ENCODE measurements at regions not wholly inside any gene's neighbourhood (a gene's known extent, or its start where the extent isn't known, plus 50 kb on each side); places are given as distances from the start of the nearest gene placed in this dataset.
"Not testable (repeated sequence)": the region's sequence is repeated elsewhere in the genome, so short reads cannot be mapped to it uniquely, and the experiment has no call there.

GRCh38 chr16:86231996-86232350 is 278.4 kb upstream of the FOXF1 start:
- POLR2A ChIA-PET: no interaction called here
- intact Hi-C loops (cut with micrococcal nuclease; ENCODE audit: unreplicated experiment): no loop called here
- H3K27me3 Mint-ChIP-seq (ENCODE audit: insufficient read depth, unreplicated experiment): peaks cover 17% of the 10 kb centered on the region

GRCh38 chr16:86232496-86232895 is 277.8 kb upstream of the FOXF1 start:
- ChIA-PET CTCF (no interaction called here), POLR2A (no interaction called here)
- intact Hi-C loops (cut with micrococcal nuclease; ENCODE audit: unreplicated experiment): no loop called here
- H3K9me3 ChIP-seq: no peaks in the 10 kb centered on the region
- H3K27ac Mint-ChIP-seq (ENCODE audit: unreplicated experiment): no peak overlapping the region
- H3K4me3 Mint-ChIP-seq (ENCODE audit: unreplicated experiment): no peak overlapping the region
- DNase-seq: peak in 1 of 2 experiments; percentile 14
- H3K9me3 Mint-ChIP-seq (ENCODE audit: unreplicated experiment): no peaks in the 10 kb centered on the region
- H3K4me1 ChIP-seq: no peaks in the 10 kb centered on the region
- no peak for TF ChIP-seq CTCF (IDR thresholded peaks at IDR 0.05; ENCODE audit: insufficient read depth in 1 of 2, low read depth in 1 of 2, low read length in 1 of 2, severe bottlenecking in 1 of 2, unreplicated experiment in 1 of 2)
- no peak overlapping the region for H3K4me3 ChIP-seq (ENCODE audit: low read depth, low read length)
- peaks cover 15% of the 10 kb centered on the region for H3K27me3 Mint-ChIP-seq (ENCODE audit: insufficient read depth, unreplicated experiment)
- H3K36me3 ChIP-seq (ENCODE audit: control insufficient read depth, insufficient read depth, low read length): no peaks in the 10 kb centered on the region
- no peaks in the 10 kb centered on the region for H3K4me1 Mint-ChIP-seq (ENCODE audit: low read depth, unreplicated experiment)
- H3K36me3 Mint-ChIP-seq (ENCODE audit: insufficient read depth, unreplicated experiment): no peaks in the 10 kb centered on the region
- no peaks in the 10 kb centered on the region; the same call in 1 of the 2 replicates for H3K27me3 ChIP-seq (replicated peaks; ENCODE audit: control insufficient read depth, insufficient read depth, low read length)
- no TSS peak for BruUV-seq (replicated peaks)

More at GRCh38 chr16:86231996-86232350, 278.4 kb upstream of the FOXF1 start:
- no peaks in the 10 kb centered on the region for H3K4me1 Mint-ChIP-seq (ENCODE audit: low read depth, unreplicated experiment)
- H3K36me3 Mint-ChIP-seq (ENCODE audit: insufficient read depth, unreplicated experiment): no peaks in the 10 kb centered on the region
- Histone ChIP-seq H3K4me3 (ENCODE audit: low read depth, low read length) (no peak overlapping the region), H3K27me3 (replicated peaks; ENCODE audit: control insufficient read depth, insufficient read depth, low read length) (peaks cover under 1% of the 10 kb centered on the region; the same call in 1 of the 2 replicates), H3K4me1 (no peaks in the 10 kb centered on the region), H3K36me3 (ENCODE audit: control insufficient read depth, insufficient read depth, low read length) (no peaks in the 10 kb centered on the region), H3K9me3 (no peaks in the 10 kb centered on the region)
- BruUV-seq (replicated peaks): no TSS peak
- CTCF ChIA-PET: no interaction called here
- H3K4me3 Mint-ChIP-seq (ENCODE audit: unreplicated experiment): no peak overlapping the region
- no peak for TF ChIP-seq CTCF (IDR thresholded peaks at IDR 0.05; ENCODE audit: insufficient read depth in 1 of 2, low read depth in 1 of 2, low read length in 1 of 2, severe bottlenecking in 1 of 2, unreplicated experiment in 1 of 2)
- H3K27ac Mint-ChIP-seq (ENCODE audit: unreplicated experiment): no peak overlapping the region
- H3K9me3 Mint-ChIP-seq (ENCODE audit: unreplicated experiment): no peaks in the 10 kb centered on the region
- DNase-seq: peak in 1 of 2 experiments; percentile 14

- intact Hi-C loops (cut with micrococcal nuclease; ENCODE audit: unreplicated experiment); H3K4me1 Mint-ChIP-seq (ENCODE audit: low read depth, unreplicated experiment): not testable (repeated sequence)
Observed at GRCh38 chr16:86233506-86233905, 276.8 kb upstream of the FOXF1 start.

GRCh38 chr16:86239381-86239780 is 270.9 kb upstream of the FOXF1 start:
- no peak for DNase-seq
- POLR2A ChIA-PET: no interaction called here
- H3K27me3 ChIP-seq (replicated peaks; ENCODE audit: control insufficient read depth, insufficient read depth, low read length): peaks cover 6% of the 10 kb centered on the region
- H3K4me3 Mint-ChIP-seq (ENCODE audit: unreplicated experiment): no peak overlapping the region
- no peaks in the 10 kb centered on the region for H3K4me1 ChIP-seq
- H3K27ac Mint-ChIP-seq (ENCODE audit: unreplicated experiment): no peak overlapping the region
- peaks cover 33% of the 10 kb centered on the region for H3K27me3 Mint-ChIP-seq (ENCODE audit: insufficient read depth, unreplicated experiment)
- H3K4me3 ChIP-seq (ENCODE audit: low read depth, low read length): no peak overlapping the region
- CTCF ChIA-PET: no interaction called here
- H3K9me3 Mint-ChIP-seq (ENCODE audit: unreplicated experiment): no peaks in the 10 kb centered on the region
- no peaks in the 10 kb centered on the region for H3K4me1 Mint-ChIP-seq (ENCODE audit: low read depth, unreplicated experiment)
- BruUV-seq (replicated peaks): no TSS peak
- no peaks in the 10 kb centered on the region for H3K36me3 ChIP-seq (ENCODE audit: control insufficient read depth, insufficient read depth, low read length)
- no peak for TF ChIP-seq CTCF (IDR thresholded peaks at IDR 0.05; ENCODE audit: insufficient read depth in 1 of 2, low read depth in 1 of 2, low read length in 1 of 2, severe bottlenecking in 1 of 2, unreplicated experiment in 1 of 2)
- no peaks in the 10 kb centered on the region for H3K9me3 ChIP-seq
- intact Hi-C loops (cut with micrococcal nuclease; ENCODE audit: unreplicated experiment): no loop called here
- no peaks in the 10 kb centered on the region for H3K36me3 Mint-ChIP-seq (ENCODE audit: insufficient read depth, unreplicated experiment)

More at GRCh38 chr16:86233506-86233905, 276.8 kb upstream of the FOXF1 start:
- H3K36me3 ChIP-seq (ENCODE audit: control insufficient read depth, insufficient read depth, low read length); H3K4me3 Mint-ChIP-seq (ENCODE audit: unreplicated experiment); H3K27ac Mint-ChIP-seq (ENCODE audit: unreplicated experiment); CTCF ChIA-PET; BruUV-seq (replicated peaks); H3K4me3 ChIP-seq (ENCODE audit: low read depth, low read length); POLR2A ChIA-PET; H3K36me3 Mint-ChIP-seq (ENCODE audit: insufficient read depth, unreplicated experiment); H3K27me3 ChIP-seq (replicated peaks; ENCODE audit: control insufficient read depth, insufficient read depth, low read length); H3K4me1 ChIP-seq; H3K9me3 ChIP-seq; H3K9me3 Mint-ChIP-seq (ENCODE audit: unreplicated experiment): not testable (repeated sequence)
- H3K27me3 Mint-ChIP-seq (ENCODE audit: insufficient read depth, unreplicated experiment): peaks cover 11% of the 10 kb centered on the region
- DNase-seq: peak in 1 of 2 experiments; percentile 12
